MV-4-11 (cell line): ENCODE measurements at regions not wholly inside any gene's neighbourhood (a gene's known extent, or its start where the extent isn't known, plus 50 kb on each side); places are given as distances from the start of the nearest gene placed in this dataset.
"Not testable (repeated sequence)": the region's sequence is repeated elsewhere in the genome, so short reads cannot be mapped to it uniquely, and the experiment has no call there.

Experiments used
- DNase-seq: peaks from one replicate; lab custom pipeline; 2025; lab: John Stamatoyannopoulos, UW

DNA sequence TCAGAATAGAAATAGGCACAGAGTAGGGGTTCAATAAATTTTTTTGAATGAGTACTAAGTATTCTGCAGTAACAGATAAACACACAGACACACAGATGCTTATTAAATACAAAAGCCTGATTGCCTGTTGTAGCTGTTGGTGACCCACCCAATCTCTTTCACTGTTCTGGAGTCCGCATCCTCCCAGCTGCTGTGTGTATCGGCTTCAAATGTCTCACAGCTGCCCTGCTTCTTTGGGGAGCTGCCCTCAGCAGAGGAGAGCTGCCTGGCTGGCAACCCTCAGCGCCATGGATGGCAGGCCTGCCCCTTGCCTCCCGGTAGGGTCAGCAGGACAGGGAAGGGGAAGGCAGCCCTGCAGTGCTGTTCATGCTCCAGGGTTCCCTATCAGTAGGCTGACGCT, 50.5 kb upstream of the PRNP start:
- DNase-seq, result no peak

DNA sequence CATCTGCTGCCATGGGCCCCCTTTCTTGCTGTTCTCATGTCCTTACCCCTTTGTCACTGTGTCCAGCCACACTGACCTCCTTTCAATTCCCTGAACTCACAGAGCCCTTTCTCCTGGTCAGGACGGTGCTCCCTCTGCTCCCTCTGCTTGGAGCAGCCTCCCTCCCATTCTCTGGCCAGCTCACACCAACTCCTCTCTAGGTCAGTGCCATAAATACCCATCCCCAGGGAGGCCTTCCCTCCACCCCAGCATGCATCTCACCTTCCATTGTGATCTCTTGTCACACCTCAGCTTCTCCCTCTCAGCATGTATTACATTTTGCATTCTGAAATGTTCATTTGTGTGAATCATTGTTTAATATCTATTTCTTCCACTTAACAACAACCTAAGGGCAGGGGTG, 50.9 kb upstream of the PRNP start:
- no peak for DNase-seq

- peak; percentile 59 for DNase-seq
These were observed 52.5 kb upstream of the PRNP start for GRCh38 chr20:4633780-4634179.

DNA sequence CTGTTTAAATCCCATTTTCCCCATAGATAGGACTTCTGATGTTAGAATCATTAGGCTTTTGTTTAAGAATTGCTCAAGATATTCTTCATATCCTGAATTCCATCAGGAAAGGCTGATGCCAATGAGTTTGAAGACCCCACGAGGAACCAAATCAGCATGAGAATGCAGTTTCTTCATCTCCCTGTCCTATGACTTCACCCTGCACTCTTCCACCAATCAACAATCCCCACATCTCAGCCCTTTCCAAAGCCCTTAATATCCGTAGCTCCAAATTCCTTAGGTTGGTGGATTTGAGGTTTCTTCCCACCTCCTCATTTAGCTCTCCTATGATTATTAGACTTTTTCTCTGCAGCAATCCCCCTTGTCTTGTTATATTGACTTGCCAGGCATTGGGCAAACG, 52.9 kb upstream of the PRNP start:
- no peak for DNase-seq

GRCh38 chr20:4632876-4633275, 53.4 kb upstream of the PRNP start:
- no peak for DNase-seq

GRCh38 chr20:4626228-4626627, 60.0 kb upstream of the PRNP start:
- no peak for DNase-seq

GRCh38 chr20:4625687-4626086, 60.6 kb upstream of the PRNP start:
- no peak for DNase-seq

DNA sequence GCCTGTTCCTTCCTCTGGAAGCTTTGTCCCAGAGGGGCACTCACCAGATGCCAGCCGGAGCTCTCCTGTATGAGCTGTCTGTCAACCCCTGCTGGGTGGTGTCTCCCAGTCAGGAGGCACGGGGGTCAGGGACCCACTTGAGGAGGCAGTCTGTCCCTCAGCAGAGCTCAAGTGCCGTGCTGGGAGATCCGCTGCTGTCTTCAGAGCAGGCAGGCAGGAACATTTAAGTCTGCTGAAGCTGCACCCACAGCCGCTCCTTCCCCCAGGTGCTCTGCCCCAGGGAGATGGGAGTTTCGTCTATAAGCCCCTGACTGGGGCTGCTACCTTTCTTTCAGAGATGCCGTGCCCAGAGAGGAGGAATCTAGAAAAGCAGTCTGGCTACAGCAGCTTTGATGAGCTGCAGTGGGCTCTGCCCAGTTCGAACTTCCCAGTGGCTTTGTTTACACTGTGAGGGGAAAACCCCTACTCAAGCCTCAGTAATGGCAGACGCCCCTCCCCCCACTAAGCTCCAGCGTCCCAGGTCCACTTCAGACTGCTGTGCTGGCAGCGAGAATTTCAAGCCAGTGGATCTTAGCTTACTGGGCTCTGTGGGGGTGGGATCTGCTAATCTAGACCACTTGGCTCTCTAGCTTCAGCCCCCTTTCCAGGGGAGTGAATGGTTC, 61.5 kb upstream of the PRNP start:
- not testable (repeated sequence) for DNase-seq

- DNase-seq, result not testable (repeated sequence)
These were observed 67.1 kb upstream of the PRNP start for GRCh38 chr20:4619144-4619543.

- no peak for DNase-seq
These were observed 68.8 kb upstream of the PRNP start for GRCh38 chr20:4617484-4617883.

- no peak for DNase-seq
These were observed 69.2 kb upstream of the PRNP start for GRCh38 chr20:4617019-4617418.

- DNase-seq, result peak; percentile 59
These were observed 72.3 kb upstream of the PRNP start for GRCh38 chr20:4613718-4614620.

- no peak for DNase-seq
These were observed 73.1 kb upstream of the PRNP start for GRCh38 chr20:4613184-4613583.

GRCh38 chr20:4610871-4611270, 75.4 kb upstream of the PRNP start:
- DNase-seq, result no peak

DNA sequence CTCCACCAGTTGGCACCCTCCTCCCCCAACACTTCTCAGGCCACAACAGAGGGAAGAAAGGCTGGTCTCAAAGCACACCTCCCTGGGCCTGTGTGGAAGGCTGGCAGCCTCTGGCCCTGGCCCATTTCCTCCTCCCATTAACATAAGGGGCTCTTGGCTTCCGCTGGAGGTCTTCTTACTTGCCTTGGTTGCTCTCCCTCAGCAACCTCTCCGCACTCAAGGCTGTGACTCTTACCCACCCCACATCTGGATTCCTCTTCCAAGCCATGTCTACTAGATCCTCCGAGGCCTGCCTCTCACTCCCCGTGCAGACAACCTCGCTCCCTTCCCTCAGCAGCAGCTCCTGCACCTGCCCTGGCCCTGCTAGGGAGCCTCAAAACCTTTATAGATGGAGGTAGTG, 76.7 kb upstream of the PRNP start:
- no peak for DNase-seq

DNA sequence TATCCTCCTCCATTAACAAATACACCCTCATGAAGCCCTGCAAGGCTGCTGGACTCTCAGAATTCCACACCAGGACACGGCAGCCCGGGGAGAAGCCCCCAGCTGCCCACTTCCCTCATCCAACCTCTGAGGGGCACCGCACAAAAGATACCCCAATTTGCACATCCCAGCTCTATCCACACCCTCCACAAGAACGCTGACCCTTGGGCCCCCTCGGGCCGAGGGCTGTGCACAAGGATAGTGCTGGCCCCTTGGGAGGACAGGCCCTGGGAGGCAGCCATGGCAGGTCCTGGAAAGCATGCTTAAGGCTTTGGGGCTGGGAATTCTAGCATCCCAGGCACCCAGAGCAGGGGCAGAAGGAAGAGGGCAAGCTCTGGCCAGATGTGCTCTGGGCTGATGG, 77.4 kb upstream of the PRNP start:
- no peak for DNase-seq

GRCh38 chr20:4607287-4607713, 79.0 kb upstream of the PRNP start:
- peak; percentile 84 for DNase-seq

DNA sequence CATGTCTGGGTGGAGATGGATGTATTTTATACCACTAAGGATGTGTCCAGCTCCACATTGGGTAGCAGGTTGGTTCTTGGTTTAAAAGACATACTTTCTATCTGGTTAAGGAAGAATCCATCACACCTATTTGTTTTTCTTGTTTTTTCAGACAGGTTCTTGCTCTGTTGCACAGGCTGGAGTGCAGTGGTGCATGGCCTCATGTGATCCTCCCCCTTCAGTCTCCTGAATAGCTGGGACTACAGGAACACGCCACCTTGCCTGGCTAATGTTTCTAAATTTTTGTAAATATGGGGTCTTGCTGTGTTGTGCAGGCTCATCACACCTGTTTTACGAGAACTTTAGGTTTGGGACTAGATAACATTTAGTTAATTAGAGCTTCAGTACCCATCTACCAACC, 80.2 kb upstream of the PRNP start:
- DNase-seq, result no peak

DNA sequence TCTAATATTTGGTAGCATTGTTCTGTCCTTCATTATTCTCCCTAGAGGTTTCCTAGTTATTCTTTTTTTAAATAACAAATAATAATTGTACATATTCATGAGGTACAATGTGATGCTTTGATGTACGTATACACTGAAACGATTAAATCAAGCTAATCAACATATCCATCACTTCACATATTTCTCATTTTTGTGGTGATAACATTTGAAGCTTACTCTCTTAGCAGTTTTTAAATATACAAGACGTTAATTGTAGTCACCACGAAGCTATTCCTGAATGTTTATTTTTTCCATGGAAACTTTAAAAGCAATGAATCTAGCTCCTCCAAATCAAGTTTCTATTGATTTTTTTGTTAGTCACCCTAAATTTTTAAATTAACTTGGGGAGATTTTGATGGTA, 81.1 kb upstream of the PRNP start:
- DNase-seq, result no peak

DNA sequence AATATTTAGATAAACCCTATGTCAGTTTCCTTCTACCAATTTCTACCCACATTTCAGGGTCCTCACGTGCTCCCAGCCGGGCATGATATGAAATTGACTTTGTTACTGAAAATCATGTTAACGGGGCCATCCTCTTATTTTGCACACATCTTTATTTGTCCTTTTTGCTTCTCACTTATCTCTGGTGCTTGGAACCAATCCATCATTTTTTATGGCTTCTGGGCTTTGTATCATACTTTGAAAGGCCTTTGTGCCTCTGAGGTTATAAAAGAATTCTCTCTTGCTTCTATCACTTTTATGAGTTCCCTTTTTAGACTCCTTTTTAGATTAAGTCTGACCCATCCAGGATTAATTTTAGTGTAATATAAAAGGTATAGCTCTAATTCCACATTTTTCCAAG, 81.7 kb upstream of the PRNP start:
- no peak for DNase-seq

GRCh38 chr20:4603724-4604123, 82.5 kb upstream of the PRNP start:
- DNase-seq, result no peak

DNA sequence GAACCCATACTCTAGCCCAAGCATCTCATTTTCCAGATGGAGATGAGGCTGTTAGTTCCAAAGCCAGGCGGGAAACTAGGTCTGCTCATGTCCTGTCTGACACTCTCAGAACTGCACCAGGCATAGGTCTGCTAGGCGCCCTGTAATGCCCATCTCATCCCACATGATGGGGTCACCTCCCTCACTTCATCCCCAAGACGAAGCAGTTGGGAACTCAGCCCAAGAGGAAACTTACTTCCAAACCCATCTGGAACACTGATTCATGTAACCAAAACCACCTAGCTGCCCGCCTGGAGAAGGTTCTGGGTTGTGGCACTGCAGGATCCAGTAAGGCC, 84.0 kb upstream of the PRNP start:
- no peak for DNase-seq

GRCh38 chr20:4601630-4602296, 84.5 kb upstream of the PRNP start:
- DNase-seq, result no peak
